Activated CD4-positive, alpha-beta T cell treated with anti-CD3 and anti-CD28 coated beads, Interleukin-2, amount 50 U/mL, for 16 hours (primary cell): ENCODE measurements at regions not wholly inside any gene's neighbourhood (a gene's known extent, or its start where the extent isn't known, plus 50 kb on each side); places are given as distances from the start of the nearest gene placed in this dataset.

Experiments used
- DNase-seq: peaks from one replicate; pipeline ENCODE4 v3.0.0-alpha.2; 2020

DNA sequence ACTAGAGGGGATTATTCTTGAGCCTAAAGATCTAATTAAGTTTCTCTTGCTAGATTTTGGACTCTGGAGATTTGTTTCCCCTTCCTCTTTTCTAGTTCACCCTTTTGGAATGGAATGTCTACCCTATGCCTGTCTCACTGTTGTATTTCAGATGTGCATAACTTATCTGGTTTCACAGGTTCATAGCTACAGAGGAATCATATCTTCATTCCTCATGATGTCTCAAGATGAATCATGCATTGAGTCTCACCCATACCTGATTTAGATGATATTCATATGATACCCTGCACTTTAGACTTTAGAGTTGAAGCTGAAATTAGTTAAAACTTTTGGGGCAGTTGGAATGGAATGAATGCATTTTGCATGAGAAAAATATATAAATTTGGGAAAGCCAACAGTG, 246.7 kb downstream of the HS3ST1 start:
- no peak for DNase-seq

DNA sequence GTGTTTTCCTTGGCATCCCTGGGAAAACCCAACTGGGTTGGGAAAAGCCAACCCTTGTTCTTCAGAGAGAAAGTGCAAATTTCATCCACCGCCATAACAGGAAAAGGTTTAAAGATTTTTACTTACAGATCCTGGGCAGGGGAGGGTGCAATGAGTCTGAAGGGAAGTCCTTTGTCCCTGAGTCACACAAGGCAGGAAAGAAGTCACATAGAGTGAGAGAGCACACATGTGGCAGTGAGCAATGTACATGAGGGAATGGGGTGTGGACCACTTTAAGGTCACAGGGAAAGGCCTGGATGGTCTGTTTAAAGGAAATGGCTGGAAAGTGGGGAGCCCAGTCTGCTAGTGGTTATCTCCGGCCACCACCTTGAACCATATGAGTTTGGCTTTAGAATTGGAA, 248.9 kb downstream of the HS3ST1 start:
- DNase-seq = no peak

DNA sequence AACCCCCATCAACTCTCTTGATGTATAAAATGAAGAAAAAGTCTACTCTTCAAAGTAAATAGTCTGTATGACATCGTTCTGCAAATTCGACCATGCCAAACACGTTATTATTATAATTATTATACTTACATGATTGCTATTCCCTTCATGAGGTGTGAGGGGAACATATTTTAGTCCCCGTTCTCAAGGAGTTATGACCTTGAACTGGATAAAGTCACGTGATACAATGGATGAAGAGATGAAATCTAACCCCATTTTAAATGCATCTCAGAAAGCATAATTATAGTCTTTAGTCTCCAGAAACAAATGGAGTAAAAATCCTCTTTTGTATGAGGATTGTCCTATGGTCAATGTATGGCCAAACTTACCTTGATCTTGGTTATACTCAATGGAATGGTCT, 250.3 kb downstream of the HS3ST1 start:
- no peak for DNase-seq

DNA sequence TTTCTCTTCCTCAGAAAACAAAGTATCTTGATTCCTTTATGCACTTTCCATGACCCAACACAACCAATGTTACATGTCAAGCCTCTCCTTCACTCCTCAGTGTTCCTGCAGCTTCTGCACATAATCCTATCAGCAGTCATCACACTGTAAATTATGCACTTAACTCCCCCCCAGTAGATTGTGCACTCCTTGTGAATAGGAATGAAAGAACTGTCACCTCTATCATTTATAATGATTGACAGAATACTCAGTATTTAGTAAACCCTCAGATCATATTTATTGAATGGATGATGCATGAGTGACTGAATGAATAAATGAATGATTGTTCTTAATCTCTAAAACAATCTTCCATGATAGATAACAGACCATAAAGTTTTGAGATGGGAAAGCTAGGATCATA, 253.3 kb downstream of the HS3ST1 start:
- DNase-seq = no peak

DNA sequence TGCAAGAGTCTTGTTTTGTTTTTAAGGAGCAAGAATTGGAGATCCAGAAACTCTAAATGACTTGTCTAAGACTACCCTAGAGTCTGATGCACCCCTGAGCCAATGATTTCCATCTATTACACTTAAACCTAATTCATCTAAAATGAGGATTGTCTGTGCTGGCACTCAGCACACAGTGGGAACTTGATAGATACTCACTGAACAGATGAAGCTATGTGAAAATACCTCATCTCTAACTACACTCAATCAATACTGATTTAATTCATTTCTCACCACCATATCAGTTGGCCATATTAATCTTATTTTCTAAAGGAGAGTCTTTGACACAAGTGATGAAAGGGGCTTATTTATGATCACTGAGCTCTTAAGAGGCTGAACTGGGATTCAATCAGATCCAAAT, 262.1 kb downstream of the HS3ST1 start:
- DNase-seq = no peak

DNA sequence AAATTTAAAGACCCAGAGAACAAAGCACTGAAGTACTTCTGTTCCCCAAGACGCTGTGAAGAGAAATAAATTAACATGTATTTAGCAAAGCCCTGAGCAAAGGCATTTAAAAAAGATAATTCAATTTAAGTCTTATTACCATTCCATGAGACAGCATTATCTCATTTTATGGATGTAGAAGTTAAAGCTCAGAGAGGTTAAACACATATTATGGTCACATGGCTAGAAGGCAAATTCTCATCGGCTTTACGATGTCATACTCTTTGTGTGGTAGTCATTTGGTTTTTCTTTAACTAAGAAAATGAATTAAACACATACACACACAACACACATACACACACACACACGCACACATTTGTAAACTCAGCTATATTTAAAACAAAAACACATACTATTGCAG, 262.7 kb downstream of the HS3ST1 start:
- no peak for DNase-seq

DNA sequence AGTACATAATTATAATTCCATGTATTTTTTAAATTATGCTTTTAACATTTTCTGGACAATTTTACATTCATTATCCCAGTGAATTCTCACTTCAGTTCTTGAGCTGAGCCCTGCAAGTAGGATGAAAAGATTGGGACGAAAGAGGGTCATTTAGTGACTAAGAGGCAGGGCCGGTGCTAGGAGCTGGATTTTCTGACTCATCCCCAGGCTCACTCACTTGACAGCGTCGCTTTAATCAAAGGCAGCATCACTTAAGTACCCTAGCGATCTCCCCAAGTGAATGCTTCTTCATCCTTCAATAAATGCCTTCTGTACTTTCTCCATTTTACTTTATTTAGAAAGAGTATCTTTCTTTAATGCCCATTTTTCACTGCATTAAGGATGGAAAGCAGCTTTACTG, 263.6 kb downstream of the HS3ST1 start:
- DNase-seq = no peak

DNA sequence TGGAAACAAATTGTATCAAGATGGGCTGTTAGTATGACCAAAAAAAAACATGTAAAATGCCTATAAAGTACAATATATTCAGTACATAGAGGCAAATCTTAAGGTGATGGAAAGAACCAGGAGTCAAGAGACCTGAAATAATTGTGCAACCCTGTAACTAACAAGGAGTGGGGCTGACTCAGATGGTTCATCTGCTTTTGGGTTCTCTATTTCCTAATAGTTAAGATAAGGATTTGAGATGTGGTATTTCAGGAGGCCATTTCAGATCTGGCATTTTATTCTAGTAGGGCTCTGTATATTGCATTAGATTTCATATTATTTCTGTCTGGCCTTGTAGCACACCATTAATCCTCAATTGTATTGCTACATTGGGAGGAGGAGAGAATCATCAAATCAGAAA, 268.4 kb downstream of the HS3ST1 start:
- DNase-seq = no peak

DNA sequence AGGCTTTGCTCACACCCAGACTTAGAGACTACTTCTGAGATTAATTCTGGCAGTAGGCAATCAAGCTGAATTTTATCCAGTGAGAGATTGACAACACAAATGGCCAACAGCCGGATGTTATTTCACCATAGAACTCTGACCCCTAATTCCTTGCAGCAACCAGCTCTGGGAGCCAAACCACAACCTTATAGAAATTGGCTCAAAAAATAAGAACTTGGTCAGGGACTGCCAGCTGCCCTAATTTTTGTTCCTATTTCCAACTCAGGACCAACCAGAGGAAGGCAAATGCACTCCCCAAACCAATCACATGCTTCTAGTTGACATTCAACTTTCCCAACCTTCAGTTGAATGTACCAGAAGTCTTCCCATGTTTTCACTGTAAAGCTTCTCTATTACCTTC, 269.7 kb downstream of the HS3ST1 start:
- no peak for DNase-seq

DNA sequence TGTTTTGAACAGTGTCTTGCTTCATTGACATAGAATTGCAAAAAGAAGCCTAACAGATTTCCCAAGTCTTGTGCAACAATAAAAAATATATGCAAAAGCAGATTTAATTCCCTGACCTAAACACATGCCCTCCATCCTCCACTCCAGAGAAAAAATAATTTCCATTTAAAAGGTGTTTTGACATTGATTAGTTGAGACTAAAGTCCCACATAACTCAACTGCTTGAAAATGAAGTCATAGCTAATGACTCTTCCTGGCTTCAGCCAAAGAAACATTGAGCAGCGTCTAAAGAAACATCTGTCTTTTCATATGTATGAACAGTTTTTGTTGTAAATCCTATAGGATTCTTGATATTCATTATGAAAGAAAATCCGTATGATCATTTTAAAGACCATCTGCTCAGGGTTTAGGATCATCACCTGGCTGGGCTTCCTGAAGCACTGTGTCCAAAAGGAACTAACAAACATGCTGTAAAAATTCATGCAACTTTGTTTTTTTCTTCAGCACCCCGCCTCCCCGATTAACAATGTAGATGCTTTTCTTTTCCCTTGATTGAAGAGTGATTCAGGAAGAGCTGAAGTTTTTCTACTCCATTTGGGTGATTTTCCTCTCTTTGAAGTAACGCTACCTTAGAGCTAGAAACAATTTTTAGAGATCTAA, 273.4 kb downstream of the HS3ST1 start:
- DNase-seq = no peak

DNA sequence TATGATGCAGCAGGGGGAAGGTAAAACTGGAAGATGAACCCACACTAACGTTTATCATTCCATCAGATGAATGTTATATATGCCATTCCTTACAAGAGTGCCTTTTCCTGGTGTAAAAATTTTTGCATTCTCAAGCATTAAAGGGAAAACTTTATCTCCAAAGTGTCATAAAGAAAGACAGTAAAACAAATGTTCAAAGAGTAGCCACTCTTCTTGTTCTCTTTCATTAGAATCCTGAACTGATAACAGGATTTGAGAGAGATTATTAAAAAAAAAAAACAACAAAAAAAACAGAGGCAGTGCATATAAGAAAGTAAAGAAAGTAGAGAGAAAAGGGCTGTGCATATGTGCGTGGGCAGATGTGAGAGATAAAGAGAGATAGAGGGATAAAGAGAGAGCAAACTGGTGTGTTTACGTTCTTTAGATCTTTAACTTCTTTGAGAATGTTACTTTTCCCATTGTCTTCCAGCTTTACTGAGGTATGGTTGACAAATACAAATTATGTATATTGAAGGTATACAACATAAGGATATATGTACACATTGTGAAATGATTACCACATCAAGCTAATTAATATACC, 275.4 kb downstream of the HS3ST1 start:
- DNase-seq = no peak

DNA sequence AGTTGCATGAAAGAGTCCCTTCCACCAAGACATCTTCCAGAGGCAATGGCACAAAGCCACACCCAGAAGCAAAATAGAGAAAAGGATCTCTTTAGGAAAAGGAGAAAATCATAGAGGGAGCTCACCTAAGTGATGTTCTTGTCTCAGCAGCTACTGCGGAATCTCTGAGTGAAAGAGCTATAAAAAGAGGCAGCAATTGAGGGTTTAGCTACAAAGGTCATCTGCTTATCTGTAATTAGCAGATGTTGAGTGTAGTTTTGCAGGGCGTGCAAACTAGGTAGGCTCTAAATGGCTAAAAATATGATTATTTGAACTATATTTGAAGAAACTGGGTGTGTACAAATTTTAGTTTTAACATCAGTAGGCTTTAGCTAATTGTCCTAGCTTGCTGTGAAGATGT, 276.0 kb downstream of the HS3ST1 start:
- no peak for DNase-seq

DNA sequence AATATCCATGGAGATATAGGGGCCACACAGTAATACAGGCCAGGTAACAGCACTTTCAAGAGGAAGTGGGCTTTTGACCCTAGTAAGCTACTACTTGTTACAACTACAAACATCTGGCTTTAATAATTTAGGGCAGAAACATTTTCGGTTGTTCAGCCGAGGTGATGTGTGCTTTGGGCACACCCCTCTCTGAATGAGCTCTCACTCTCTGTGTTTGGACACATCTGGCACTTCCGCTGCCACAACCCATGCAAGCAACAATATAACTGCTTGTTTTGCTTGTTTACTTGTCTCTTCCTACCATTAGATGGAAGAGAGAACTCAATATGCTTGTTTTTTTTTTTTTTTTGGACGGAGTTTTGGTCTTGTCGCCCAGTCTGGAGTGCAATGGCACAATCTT, 277.2 kb downstream of the HS3ST1 start:
- no peak for DNase-seq

DNA sequence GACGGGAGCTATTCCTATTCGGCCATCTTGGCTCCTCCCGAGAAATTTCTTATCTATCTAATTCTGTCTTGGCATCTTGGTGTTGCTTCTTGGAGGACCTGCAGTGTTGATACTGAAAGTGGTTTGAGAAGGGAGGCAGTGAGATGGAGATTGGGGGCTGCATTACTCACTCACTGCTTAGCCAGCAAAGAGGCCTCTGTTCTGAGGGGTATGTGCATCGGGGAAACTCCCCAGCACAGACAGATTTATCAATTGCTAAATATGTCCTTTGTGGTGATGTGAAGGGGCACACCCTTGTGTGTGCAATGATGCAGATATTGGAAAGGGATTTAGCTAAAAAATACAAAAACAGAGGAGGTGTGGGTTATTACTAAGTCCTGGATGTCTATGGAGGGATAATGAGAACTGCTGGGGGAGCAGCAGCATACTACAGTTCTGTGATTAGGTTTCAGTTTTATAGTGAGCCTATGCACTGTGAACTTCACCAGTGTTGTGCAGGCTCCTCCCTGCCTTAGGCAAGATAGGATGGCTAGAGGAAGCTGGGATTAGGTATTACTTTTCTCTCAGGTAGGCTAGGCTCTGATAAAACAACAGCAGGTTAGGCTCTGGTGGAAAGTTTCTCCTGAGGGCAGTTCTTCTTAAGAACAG, 279.0 kb downstream of the HS3ST1 start:
- no peak for DNase-seq

DNA sequence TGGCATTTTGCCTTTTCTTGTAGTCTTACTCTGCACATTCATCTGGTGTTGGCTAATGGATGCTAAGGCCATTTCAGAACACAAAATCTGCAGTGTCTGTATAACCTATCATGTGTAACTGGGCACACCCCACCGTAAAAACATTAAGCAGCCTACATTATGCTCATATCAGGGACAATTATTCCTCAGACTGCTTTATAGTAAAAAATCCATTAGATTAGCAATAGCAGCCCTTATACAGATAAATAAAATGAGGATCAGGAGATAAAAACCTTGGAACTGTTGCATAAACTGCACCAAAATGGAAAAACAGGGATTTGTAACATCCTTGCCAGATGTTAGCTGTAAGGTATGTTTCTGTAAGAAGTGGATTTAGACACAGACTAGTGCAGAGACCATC, 288.8 kb downstream of the HS3ST1 start:
- no peak for DNase-seq

DNA sequence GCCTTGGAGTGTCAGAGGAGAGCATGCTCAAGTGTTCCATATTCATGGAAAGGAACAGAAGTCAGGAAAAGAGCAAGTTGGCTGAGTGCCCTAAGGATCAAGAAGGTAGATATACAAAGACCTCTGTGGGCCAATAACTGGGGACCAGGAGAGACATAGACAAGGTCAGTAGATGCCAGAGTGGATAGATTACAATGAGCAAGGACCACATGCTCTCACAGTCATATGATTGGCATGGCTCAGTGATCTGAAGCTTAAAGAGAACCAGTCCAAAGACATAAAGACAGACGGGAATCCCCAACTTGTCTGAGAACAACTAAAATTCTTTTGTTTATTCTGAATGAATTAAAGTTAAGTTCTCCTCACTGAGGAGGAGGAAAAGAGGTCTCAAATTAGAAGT, 289.7 kb downstream of the HS3ST1 start:
- no peak for DNase-seq

DNA sequence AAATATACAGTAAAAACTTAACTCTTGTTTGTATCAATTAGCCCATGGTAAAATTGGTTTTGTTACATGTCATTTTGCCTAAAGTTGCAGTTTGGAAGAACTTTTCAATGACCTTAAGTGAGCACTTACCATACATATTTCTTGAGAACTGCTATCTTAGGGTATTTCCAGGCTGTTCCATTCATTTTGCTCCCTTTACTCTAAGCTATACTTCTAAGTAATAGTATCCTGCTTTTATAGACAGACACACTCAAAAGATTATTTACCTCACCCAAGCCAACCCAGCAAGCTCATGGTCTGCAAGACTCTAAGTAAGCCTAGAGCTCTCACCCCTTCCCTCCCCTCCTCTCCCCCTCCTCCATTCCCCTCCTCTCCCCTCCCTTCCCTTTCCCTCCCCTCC, 294.0 kb downstream of the HS3ST1 start:
- no peak for DNase-seq

DNA sequence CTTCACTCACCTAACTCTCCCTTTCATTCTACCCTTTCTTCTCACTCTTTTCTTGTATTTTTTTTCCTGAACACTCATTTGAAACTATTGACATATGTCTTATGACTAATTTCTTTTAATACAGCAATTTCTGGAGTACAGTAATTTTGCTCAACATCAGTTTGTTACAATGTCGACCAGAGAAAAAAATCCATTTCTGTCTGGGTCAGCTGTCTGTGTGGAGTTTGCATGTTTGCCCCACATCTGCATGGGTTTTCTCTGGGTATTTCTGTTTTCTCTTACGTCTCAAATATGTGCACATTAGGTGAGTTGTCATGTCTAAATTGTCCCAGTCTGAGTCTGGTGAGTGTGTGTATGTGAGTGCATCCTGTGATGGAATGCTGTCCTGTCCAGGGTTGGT, 294.8 kb downstream of the HS3ST1 start:
- no peak for DNase-seq

DNA sequence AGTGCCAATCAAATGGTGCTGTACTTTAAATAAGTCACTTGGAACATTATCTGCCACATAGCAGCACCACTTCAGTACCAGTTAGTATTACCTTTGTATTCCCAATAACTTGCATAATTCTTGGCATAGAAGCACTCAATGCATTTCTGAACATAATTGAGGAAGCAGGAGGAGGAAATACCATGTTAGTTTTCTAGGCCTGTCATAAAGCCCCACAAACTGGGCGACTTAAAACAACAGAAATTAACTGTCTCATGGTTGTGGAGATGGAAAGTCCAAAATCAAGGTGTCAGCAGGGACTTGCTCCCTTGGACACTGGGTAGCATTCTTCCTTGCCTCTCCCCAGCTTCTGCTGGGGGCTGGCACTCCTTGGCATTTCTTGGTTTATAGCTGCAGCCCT, 296.2 kb downstream of the HS3ST1 start:
- DNase-seq = no peak

DNA sequence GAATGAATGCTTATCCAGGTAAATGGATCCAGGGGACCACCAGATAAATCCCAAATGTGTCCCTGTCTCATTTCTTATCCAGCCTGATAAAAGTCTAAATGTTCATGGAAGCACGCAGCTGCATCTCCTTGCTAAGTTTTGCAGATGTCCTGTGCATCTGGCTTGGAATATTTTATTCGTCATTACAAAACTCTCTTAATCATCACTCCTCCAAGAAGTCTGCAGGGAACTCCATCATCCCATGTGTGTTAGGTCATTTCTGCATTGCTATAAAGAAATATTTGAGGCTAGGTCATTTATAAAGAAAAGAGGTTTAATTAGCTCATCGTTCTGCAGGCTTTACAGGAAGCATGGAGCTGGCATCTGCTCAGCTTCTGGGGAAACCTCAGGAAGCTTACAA, 297.2 kb downstream of the HS3ST1 start:
- no peak for DNase-seq

DNA sequence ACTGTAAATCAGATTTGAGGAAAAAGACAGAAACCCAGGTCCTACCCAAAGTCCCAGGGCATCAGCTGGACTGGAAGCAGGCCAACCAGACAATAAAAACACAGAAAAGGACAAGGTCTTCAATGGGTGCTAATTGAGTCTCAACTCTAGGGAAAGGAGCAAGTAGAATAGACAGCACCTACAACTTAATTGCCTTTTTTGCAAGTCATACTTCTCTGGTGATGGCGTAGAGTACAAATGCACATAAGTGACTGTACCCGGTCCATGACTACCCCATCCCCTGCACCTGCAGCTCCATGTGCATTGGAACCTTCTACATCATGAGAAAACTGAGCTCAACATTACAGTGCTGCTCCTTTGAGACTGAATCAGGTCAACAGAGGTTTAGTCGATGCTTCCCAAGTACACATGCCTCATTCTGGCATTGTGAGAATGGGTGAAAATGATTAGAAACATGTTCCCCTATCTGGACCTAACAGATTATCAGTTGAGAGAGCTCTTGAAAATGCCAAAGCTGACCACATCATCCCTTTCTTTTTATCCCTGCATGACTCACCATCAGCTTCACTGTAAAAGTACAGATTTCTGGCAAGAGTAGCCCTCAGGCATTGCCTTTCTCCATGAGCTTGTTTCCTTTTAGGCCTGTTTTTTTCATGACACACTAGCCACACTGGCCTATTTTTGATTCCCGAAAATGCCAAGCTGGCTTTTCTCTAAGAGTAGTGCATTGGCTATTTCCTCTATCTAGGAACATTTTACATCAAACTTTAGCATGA, 298.3 kb downstream of the HS3ST1 start:
- no peak for DNase-seq

DNA sequence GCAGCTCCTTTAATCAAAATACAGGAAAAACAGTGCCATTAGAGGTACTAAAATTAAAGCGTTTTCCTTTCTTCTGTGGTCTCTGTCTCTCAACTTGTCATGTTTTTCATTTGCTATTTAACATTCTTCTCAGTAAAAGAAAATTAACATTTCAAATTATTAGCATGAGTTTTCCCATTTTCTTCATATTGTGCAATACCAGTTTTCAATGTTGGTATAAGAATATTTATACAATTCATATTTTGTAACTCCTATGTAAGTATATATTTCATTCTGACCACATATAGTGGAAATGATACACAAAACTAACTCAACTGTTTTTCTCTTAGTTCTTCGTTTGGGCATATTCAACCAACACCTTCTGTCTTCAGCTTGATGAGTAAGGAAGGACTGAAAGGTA, 308.3 kb downstream of the HS3ST1 start:
- no peak for DNase-seq

DNA sequence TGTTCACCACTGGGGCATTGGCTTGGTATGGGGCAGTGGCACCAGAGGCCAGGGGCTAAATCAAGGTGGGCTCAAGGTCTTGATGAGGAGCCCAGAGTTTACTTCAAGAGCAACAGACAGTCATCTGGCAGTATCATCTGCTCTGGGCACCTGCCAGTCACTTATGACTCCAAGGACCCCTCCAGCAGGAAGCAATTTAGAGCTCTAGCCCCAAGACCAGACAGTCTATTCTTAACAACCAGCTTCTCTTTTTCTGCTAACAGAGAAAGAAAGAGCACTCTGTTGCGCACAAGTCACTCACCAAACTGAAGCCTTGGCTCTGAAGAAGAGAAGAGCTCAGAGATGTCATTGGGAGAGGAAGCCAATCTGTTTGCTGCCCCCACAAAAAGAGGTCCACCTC, 309.2 kb downstream of the HS3ST1 start:
- DNase-seq = no peak

DNA sequence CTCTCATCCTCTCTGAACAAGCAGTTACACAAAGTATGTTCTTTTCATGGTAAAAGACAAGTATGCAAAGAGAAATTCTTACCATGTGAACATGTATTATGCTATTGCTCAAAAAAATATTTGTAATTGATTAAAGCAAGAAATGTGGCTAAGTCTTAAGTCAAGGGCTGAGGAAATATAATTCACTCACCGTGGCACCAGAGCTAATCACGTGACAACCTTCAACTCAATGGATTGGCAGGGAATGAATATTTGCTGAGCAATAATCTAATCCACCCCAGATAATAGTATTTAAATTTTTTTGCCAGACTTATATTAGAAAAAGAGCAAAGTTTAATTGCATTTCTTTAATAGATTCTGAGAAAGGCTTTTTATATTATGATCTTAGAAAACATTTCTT, 310.2 kb downstream of the HS3ST1 start:
- no peak for DNase-seq
